ENCODE measurements at regions not wholly inside any gene's neighbourhood (a gene's known extent, or its start where the extent isn't known, plus 50 kb on each side); places are given as distances from the start of the nearest gene placed in this dataset.
A peak's percentile ranks its signal among the peaks of the same experiment; 100 is the strongest.

- H3K4me3 ChIP-seq (ENCODE audit: low read depth, poor library complexity, severe bottlenecking), result no peak overlapping the region
- 54 to 60% methylated on average over 5 of the region's 5 CpGs for WGBS, 2 donors
- intact Hi-C loops (cut with DNase I; ENCODE audit: low total_unique reads), result no loop called here
- no peak for DNase-seq (ENCODE audit: low spot score in 2 of 2)
- TF ChIP-seq POLR2A (IDR thresholded peaks at IDR 0.05) (no peak), CTCF (IDR thresholded peaks at IDR 0.05) (no peak)
Measured at GRCh38 chr1:209383907-209384709, 199.4 kb upstream of the CAMK1G start.

GRCh38 chr1:209384710-209385550 lies 198.6 kb upstream of the CAMK1G start:
- TF ChIP-seq CTCF (IDR thresholded peaks at IDR 0.05) (no peak), POLR2A (IDR thresholded peaks at IDR 0.05) (no peak)
- no peak for DNase-seq (ENCODE audit: low spot score in 2 of 2)
- no peak overlapping the region for H3K4me3 ChIP-seq (ENCODE audit: low read depth, poor library complexity, severe bottlenecking)
- 62 to 72% methylated on average over 2 of the region's 2 CpGs for WGBS, 2 donors
- intact Hi-C loops (cut with DNase I; ENCODE audit: low total_unique reads), result no loop called here

- DNase-seq (ENCODE audit: low spot score in 2 of 2), result no peak
- WGBS, 2 donors, result 66 to 73% methylated on average over 2 of the region's 2 CpGs
- TF ChIP-seq POLR2A (IDR thresholded peaks at IDR 0.05) (no peak), CTCF (IDR thresholded peaks at IDR 0.05) (no peak)
- intact Hi-C loops (cut with DNase I; ENCODE audit: low total_unique reads), result no loop called here
- H3K4me3 ChIP-seq (ENCODE audit: low read depth, poor library complexity, severe bottlenecking), result no peak overlapping the region
Measured at GRCh38 chr1:209386156-209386555, 197.4 kb upstream of the CAMK1G start.

GRCh38 chr1:209387271-209387968 lies 196.1 kb upstream of the CAMK1G start:
- intact Hi-C loops (cut with DNase I; ENCODE audit: low total_unique reads), result no loop called here

GRCh38 chr1:209387969-209388329 lies 195.6 kb upstream of the CAMK1G start:
- DNase-seq (ENCODE audit: low spot score in 2 of 2), result no peak
- 65 to 76% methylated on average over 2 of the region's 2 CpGs for WGBS, 2 donors
- no peak for TF ChIP-seq CTCF (IDR thresholded peaks at IDR 0.05)
- no peak for TF ChIP-seq POLR2A (IDR thresholded peaks at IDR 0.05)
- intact Hi-C loops (cut with DNase I; ENCODE audit: low total_unique reads), result no loop called here
- no peak overlapping the region for H3K4me3 ChIP-seq (ENCODE audit: low read depth, poor library complexity, severe bottlenecking)

More at GRCh38 chr1:209387271-209387968, 196.1 kb upstream of the CAMK1G start:
- H3K4me3 ChIP-seq (ENCODE audit: low read depth, poor library complexity, severe bottlenecking), result no peak overlapping the region
- TF ChIP-seq POLR2A (IDR thresholded peaks at IDR 0.05), result no peak
- no peak for TF ChIP-seq CTCF (IDR thresholded peaks at IDR 0.05)
- 60 to 77% methylated on average over 5 of the region's 5 CpGs for WGBS, 2 donors
- DNase-seq (ENCODE audit: low spot score in 2 of 2), result peak in 1 of 2 donors; percentile 39

Measured in lower leg skin (tissue), 4 donors.